Endothelial cell of umbilical vein (primary cell): ENCODE measurements at regions not wholly inside any gene's neighbourhood (a gene's known extent, or its start where the extent isn't known, plus 50 kb on each side); places are given as distances from the start of the nearest gene placed in this dataset.

Source experiments
- BruUV-seq: library from RNA; stranded (reverse); fragments of 400-500 nt; replicated peaks from 2 replicates; lab custom pipeline; 2021; lab: Mats Ljungman, UMichigan
- CTCF ChIA-PET: fragments of 300-600, 350-600 bp; sonication (Branson Sonifier 250); formaldehyde crosslinking; loops from one replicate; lab custom pipeline; 2021; ENCODE audit warnings: antibody characterized with exemption, inconsistent platforms; lab: Charles Lee
- POLR2A ChIA-PET: fragments of 300-600, 350-600 bp; sonication (Branson Sonifier 250); formaldehyde crosslinking; loops from one replicate; lab custom pipeline; 2021; ENCODE audit warnings: antibody characterized with exemption, inconsistent platforms; lab: Charles Lee
- DNase-seq: peaks from one replicate; pipeline ENCODE4 v3.0.0-alpha.2; 2011; ENCODE audit warnings: low read depth, low spot score
- FAIRE-seq: peaks from 2 replicates; lab custom pipeline; 2011; peaks lifted over from hg19 to GRCh38; lab: Jason Lieb, UNC
- H2AFZ ChIP-seq: 2 replicates; pipeline ENCODE4 v1.6.0; 2012; ENCODE audit warnings: low read depth, low read length, control low read depth, inconsistent platforms
- H3K27ac ChIP-seq: 2 replicates; pipeline ENCODE4 v1.5.1; 2011; ENCODE audit warnings: low read depth, mild to moderate bottlenecking, control low read depth, low read length, moderate library complexity; ENCODE audit not compliant: insufficient read depth
- H3K27me3 ChIP-seq, 2 experiments: 2 replicates each; pipeline versions ENCODE4 v1.6.0 to v1.6.1; 2011; ENCODE audit warnings: low read length in 2 of 2, mixed read lengths in 1 of 2; ENCODE audit not compliant: control insufficient read depth in 2 of 2, insufficient read depth in 2 of 2
- H3K36me3 ChIP-seq, 2 experiments: 2 replicates in 1 of 2; 3 replicates in 1 of 2; pipeline ENCODE4 v1.5.1; 2011; ENCODE audit warnings: low read length in 2 of 2, mild to moderate bottlenecking in 1 of 2, moderate library complexity in 1 of 2; ENCODE audit not compliant: control insufficient read depth in 2 of 2, insufficient read depth in 2 of 2; ENCODE audit errors: extremely low read depth in 1 of 2
- H3K4me1 ChIP-seq: 3 replicates; pipeline ENCODE4 v1.5.1; 2011; ENCODE audit warnings: mild to moderate bottlenecking, low read length; ENCODE audit not compliant: control insufficient read depth, insufficient read depth; ENCODE audit errors: extremely low read depth
- H3K4me2 ChIP-seq: 2 replicates; pipeline ENCODE4 v1.6.1; 2011; ENCODE audit warnings: low read length, control low read depth, mixed read lengths; ENCODE audit not compliant: insufficient read depth
- H3K4me3 ChIP-seq, 3 experiments: fragments of 200-600 bp in 1 of 3; sonication (generic), shearing (Covaris generic) in 1 of 3; replicated peaks in 1 of 3; 2 replicates each; pipeline ENCODE4 v1.5.1; 2011 to 2016; ENCODE audit warnings: control low read depth in 3 of 3, low read length in 3 of 3, mild to moderate bottlenecking in 2 of 3, inconsistent platforms in 1 of 3, low read depth in 1 of 3, moderate library complexity in 1 of 3; ENCODE audit not compliant: insufficient read depth in 1 of 3
- H3K79me2 ChIP-seq: 2 replicates; pipeline ENCODE4 v1.6.0; 2012; ENCODE audit warnings: low read length, inconsistent platforms; ENCODE audit not compliant: control insufficient read depth, insufficient read depth
- H3K9ac ChIP-seq: replicated peaks from 2 replicates; pipeline ENCODE3; 2011; ENCODE audit warnings: low read length, control low read depth; ENCODE audit not compliant: insufficient read depth; ENCODE audit errors: extremely low read depth
- H3K9me1 ChIP-seq: replicated peaks from 3 replicates; pipeline ENCODE4 v1.6.0; 2011; ENCODE audit warnings: mild to moderate bottlenecking, low read length; ENCODE audit not compliant: control insufficient read depth, insufficient read depth; ENCODE audit errors: extremely low read depth
- H3K9me3 ChIP-seq: replicated peaks from 2 replicates; pipeline ENCODE4 v1.5.1; 2012; ENCODE audit warnings: low read length, inconsistent platforms; ENCODE audit not compliant: control insufficient read depth, insufficient read depth
- H4K20me1 ChIP-seq: replicated peaks from 2 replicates; pipeline ENCODE3; 2011; ENCODE audit warnings: mild to moderate bottlenecking, low read length; ENCODE audit not compliant: control insufficient read depth, insufficient read depth; ENCODE audit errors: extremely low read depth
- GATA2 ChIP-seq: IDR thresholded peaks from 2 replicates; pipeline ENCODE4 v1.7.0; 2011; ENCODE audit warnings: low read depth, mild to moderate bottlenecking, moderate library complexity, mixed read lengths, low read length; ENCODE audit not compliant: insufficient read length, insufficient read depth
- JUN ChIP-seq: IDR thresholded peaks from 2 replicates; pipeline ENCODE4 v1.6.1; 2011; ENCODE audit warnings: borderline replicate concordance, low read depth; ENCODE audit not compliant: insufficient read length, insufficient read depth
- MYC ChIP-seq: IDR thresholded peaks from one replicate; pipeline ENCODE4 v1.6.1; 2011; ENCODE audit warnings: mild to moderate bottlenecking, low read depth, low read length
- POLR2A ChIP-seq: IDR thresholded peaks from 2 replicates; pipeline ENCODE4 v1.6.1; 2012; ENCODE audit warnings: low read depth, mild to moderate bottlenecking, control low read depth, low read length
- POLR2AphosphoS5 ChIP-seq: IDR thresholded peaks from 2 replicates; pipeline ENCODE4 v1.6.1; 2012; ENCODE audit warnings: low read depth, mild to moderate bottlenecking, control low read depth, low read length, moderate library complexity; ENCODE audit not compliant: insufficient read depth
- dilution Hi-C: fragments of 300-500 bp; cut with MboI; formaldehyde crosslinking; loops from one replicate; pipeline ENCODE4 v1.15.0; 2019; ENCODE audit warnings: low sequenced_read_pairs; ENCODE audit not compliant: extremely low pct_ligation_motif_present
- intact Hi-C: fragments of 100-400 bp; cut with micrococcal nuclease; formaldehyde crosslinking; loops from one replicate; pipeline ENCODE4 v1.10.0; 2022
- TF ChIP-seq, protein P1 (sequence below): IDR thresholded peaks from 2 replicates; pipeline ENCODE4 v1.6.1; 2011; ENCODE audit not compliant: insufficient read depth, insufficient read length
- TF ChIP-seq, protein P2 (sequence below), 2 donors: IDR thresholded peaks; 1 replicate in 1 of 2; 2 replicates in 1 of 2; pipeline ENCODE4 v1.5.1; 2011; ENCODE audit warnings: low read length in 2 of 2, mild to moderate bottlenecking in 2 of 2, moderate library complexity in 2 of 2, control low read depth in 1 of 2, inconsistent platforms in 1 of 2, low read depth in 1 of 2; ENCODE audit not compliant: insufficient read depth in 1 of 2; ENCODE audit errors: extremely low read depth in 1 of 2

DNA sequence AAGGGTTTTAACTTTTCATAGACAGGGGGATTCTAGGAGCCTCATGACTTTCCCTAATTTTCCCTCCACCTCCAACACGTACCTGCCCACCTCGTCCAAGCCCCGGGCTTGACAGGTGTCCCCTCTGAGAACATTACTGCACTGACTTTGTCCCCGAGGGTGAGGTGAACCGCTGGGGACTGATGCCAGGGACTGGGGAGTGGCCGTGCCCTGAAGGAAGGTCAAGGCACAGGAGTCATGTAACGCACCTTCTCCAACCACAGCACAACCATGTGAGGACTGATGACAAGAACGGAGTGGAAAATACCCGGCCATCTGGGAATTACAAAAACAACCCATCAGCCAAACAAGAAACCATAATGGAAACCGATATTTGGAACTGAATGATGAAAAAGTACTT lies 214.7 kb upstream of the C14orf180 start:
- Histone ChIP-seq H3K36me3 (no peaks in the 10 kb centered on the region), H3K79me2 (no peaks in the 10 kb centered on the region), H3K9ac (no peak overlapping the region), H4K20me1 (no peaks in the 10 kb centered on the region), H3K4me2 (no peak overlapping the region), H3K9me3 (no peaks in the 10 kb centered on the region), H2AFZ (no peak overlapping the region), H3K4me1 (no peaks in the 10 kb centered on the region), H3K4me3 (no peak overlapping the region), H3K27me3 (no peaks in the 10 kb centered on the region), H3K27ac (no peak overlapping the region), H3K9me1 (no peaks in the 10 kb centered on the region)
- ChIA-PET CTCF (interaction anchor here (1.1 kb wide), 1 partner anchor 19 kb away, joined by 3 read pairs; no protein-coding TSS in a partner anchor), POLR2A (no interaction called here)
- TF ChIP-seq POLR2AphosphoS5 (no peak), GATA2 (no peak), MYC (no peak), JUN (no peak), POLR2A (no peak)
- TF ChIP-seq, protein P1, sequence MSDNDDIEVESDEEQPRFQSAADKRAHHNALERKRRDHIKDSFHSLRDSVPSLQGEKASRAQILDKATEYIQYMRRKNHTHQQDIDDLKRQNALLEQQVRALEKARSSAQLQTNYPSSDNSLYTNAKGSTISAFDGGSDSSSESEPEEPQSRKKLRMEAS: no peak
- TF ChIP-seq, protein P2, sequence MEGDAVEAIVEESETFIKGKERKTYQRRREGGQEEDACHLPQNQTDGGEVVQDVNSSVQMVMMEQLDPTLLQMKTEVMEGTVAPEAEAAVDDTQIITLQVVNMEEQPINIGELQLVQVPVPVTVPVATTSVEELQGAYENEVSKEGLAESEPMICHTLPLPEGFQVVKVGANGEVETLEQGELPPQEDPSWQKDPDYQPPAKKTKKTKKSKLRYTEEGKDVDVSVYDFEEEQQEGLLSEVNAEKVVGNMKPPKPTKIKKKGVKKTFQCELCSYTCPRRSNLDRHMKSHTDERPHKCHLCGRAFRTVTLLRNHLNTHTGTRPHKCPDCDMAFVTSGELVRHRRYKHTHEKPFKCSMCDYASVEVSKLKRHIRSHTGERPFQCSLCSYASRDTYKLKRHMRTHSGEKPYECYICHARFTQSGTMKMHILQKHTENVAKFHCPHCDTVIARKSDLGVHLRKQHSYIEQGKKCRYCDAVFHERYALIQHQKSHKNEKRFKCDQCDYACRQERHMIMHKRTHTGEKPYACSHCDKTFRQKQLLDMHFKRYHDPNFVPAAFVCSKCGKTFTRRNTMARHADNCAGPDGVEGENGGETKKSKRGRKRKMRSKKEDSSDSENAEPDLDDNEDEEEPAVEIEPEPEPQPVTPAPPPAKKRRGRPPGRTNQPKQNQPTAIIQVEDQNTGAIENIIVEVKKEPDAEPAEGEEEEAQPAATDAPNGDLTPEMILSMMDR (IDR thresholded peaks at IDR 0.05; ENCODE audit: extremely low read depth in 1 of 2, insufficient read depth in 1 of 2, low read depth in 1 of 2, low read length in 2 of 2): no peak
- dilution Hi-C loops: no loop called here
- no peak for DNase-seq
- FAIRE-seq: no peak
- BruUV-seq: no TSS peak
- intact Hi-C loops: no loop called here
